NCI-H2081 (cell line): ENCODE measurements at regions not wholly inside any gene's neighbourhood (a gene's known extent, or its start where the extent isn't known, plus 50 kb on each side); places are given as distances from the start of the nearest gene placed in this dataset.
A peak's percentile ranks its signal among the peaks of the same experiment; 100 is the strongest.

Experiments
- DNase-seq, 2 experiments: peaks; one replicate each; lab custom pipeline; 2025; lab: John Stamatoyannopoulos, UW

- DNase-seq: no peak
These were observed 59.5 kb upstream of the CDCA7L start for GRCh38 chr7:22005151-22005550.

- no peak for DNase-seq
These were observed 57.0 kb upstream of the CDCA7L start for GRCh38 chr7:22002726-22003125.

GRCh38 chr7:22001345-22002004 is 55.8 kb upstream of the CDCA7L start:
- DNase-seq: peak; percentile 68 to 75

GRCh38 chr7:21999896-22000295 is 54.2 kb upstream of the CDCA7L start:
- DNase-seq: no peak

GRCh38 chr7:21996641-21997040 is 50.9 kb upstream of the CDCA7L start:
- no peak for DNase-seq
